Coronary artery (tissue), 2 donors: ENCODE measurements at regions not wholly inside any gene's neighbourhood (a gene's known extent, or its start where the extent isn't known, plus 50 kb on each side); places are given as distances from the start of the nearest gene placed in this dataset.

Experiments used
- DNase-seq: peaks from one replicate; pipeline ENCODE4 v3.0.0-alpha.2; 2017; ENCODE audit warnings: low spot score
- H3K27ac ChIP-seq, 2 donors: fragments of 200-600 bp; sonication (generic); one replicate each; pipeline ENCODE4 v1.5.1; 2016 to 2019
- H3K4me3 ChIP-seq: fragments of 200-600 bp; sonication (generic); 2 replicates; pipeline ENCODE4 v1.5.1; 2016; ENCODE audit warnings: mild to moderate bottlenecking, moderate library complexity
- CTCF ChIP-seq: fragments of 200-600 bp; sonication (generic); IDR thresholded peaks from one replicate; pipeline ENCODE4 v1.5.1; 2019; ENCODE audit warnings: antibody characterized with exemption

- H3K4me3 ChIP-seq = no peak overlapping the region
- H3K27ac ChIP-seq = no peak overlapping the region
- no peak for DNase-seq
- TF ChIP-seq CTCF = no peak
Observed at GRCh38 chr17:79261355-79262072, 186.9 kb downstream of the ENGASE start.

GRCh38 chr17:79258843-79259242 is 184.2 kb downstream of the ENGASE start:
- TF ChIP-seq CTCF = no peak
- Histone ChIP-seq H3K27ac (no peak overlapping the region), H3K4me3 (no peak overlapping the region)
- no peak for DNase-seq

- Histone ChIP-seq H3K4me3 (no peak overlapping the region), H3K27ac (no peak overlapping the region)
- no peak for TF ChIP-seq CTCF
- no peak for DNase-seq
Observed at GRCh38 chr17:79258041-79258440, 183.4 kb downstream of the ENGASE start.

GRCh38 chr17:79255926-79256585 is 181.4 kb downstream of the ENGASE start:
- TF ChIP-seq CTCF = no peak
- H3K4me3 ChIP-seq = no peak overlapping the region

GRCh38 chr17:79255456-79255855 is 180.8 kb downstream of the ENGASE start:
- Histone ChIP-seq H3K27ac (no peak overlapping the region), H3K4me3 (no peak overlapping the region)
- no peak for TF ChIP-seq CTCF
- no peak for DNase-seq

More at GRCh38 chr17:79255926-79256585, 181.4 kb downstream of the ENGASE start:
- H3K27ac ChIP-seq = no peak overlapping the region
- DNase-seq = no peak

- H3K4me3 ChIP-seq = no peak overlapping the region
- no peak for DNase-seq
- no peak overlapping the region for H3K27ac ChIP-seq
- no peak for TF ChIP-seq CTCF
Observed at GRCh38 chr17:79255046-79255445, 180.4 kb downstream of the ENGASE start.

GRCh38 chr17:79252886-79253285 is 178.3 kb downstream of the ENGASE start:
- H3K4me3 ChIP-seq = no peak overlapping the region
- no peak for TF ChIP-seq CTCF
- no peak overlapping the region for H3K27ac ChIP-seq
- no peak for DNase-seq
